Right ventricle myocardium inferior (tissue), 1 donor: ENCODE measurements at regions not wholly inside any gene's neighbourhood (a gene's known extent, or its start where the extent isn't known, plus 50 kb on each side); places are given as distances from the start of the nearest gene placed in this dataset.
"Not testable (repeated sequence)": the region's sequence is repeated elsewhere in the genome, so short reads cannot be mapped to it uniquely, and the experiment has no call there.

Experiments used
- ATAC-seq: fragments of 200-7000 bp; cut with Tn5 transposase; one replicate; pipeline ENCODE4 v1.9.1; 2020; ENCODE audit warnings: mild to moderate bottlenecking, moderate library complexity
- DNase-seq: peaks from one replicate; pipeline ENCODE4 v3.0.0; 2021; ENCODE audit errors: missing footprints
- intact Hi-C: fragments of 100-400 bp; cut with DNase I; formaldehyde crosslinking; loops from one replicate; pipeline ENCODE4 v1.11.0; 2022
- donor health status: DM: no; HTN: yes; CAD: no; lungs with severe emphysema.

- ATAC-seq, intact Hi-C loops, DNase-seq: not testable (repeated sequence)
Observed at GRCh38 chr1:148387949-148388259, 95.2 kb downstream of the PPIAL4G start.

- DNase-seq, intact Hi-C loops, ATAC-seq: not testable (repeated sequence)
Observed at GRCh38 chr1:148387122-148387948, 95.8 kb downstream of the PPIAL4G start.

GRCh38 chr1:148386617-148387016, 96.5 kb downstream of the PPIAL4G start:
- ATAC-seq (no peak), DNase-seq (no peak)
- intact Hi-C loops = no loop called here

- intact Hi-C loops, ATAC-seq, DNase-seq: not testable (repeated sequence)
Observed at GRCh38 chr1:148386031-148386398, 97.1 kb downstream of the PPIAL4G start.

GRCh38 chr1:148385371-148386030, 97.6 kb downstream of the PPIAL4G start:
- no peak for ATAC-seq
- intact Hi-C loops = no loop called here
- DNase-seq = no peak

- ATAC-seq (no peak), DNase-seq (no peak)
- intact Hi-C loops = no loop called here
Observed at GRCh38 chr1:148383966-148384365, 99.1 kb downstream of the PPIAL4G start.

- intact Hi-C loops = no loop called here
- ATAC-seq (no peak), DNase-seq (no peak)
Observed at GRCh38 chr1:148379697-148380096, 103.4 kb downstream of the PPIAL4G start.

- no peak for DNase-seq
- no peak for ATAC-seq
Observed at GRCh38 chr1:148379170-148379500, 104.0 kb downstream of the PPIAL4G start.

GRCh38 chr1:148377992-148378391, 105.1 kb downstream of the PPIAL4G start:
- DNase-seq, ATAC-seq, intact Hi-C loops: not testable (repeated sequence)

More at GRCh38 chr1:148379170-148379500, 104.0 kb downstream of the PPIAL4G start:
- intact Hi-C loops = no loop called here

GRCh38 chr1:148377045-148377444, 106.1 kb downstream of the PPIAL4G start:
- DNase-seq, ATAC-seq, intact Hi-C loops: not testable (repeated sequence)

- intact Hi-C loops = no loop called here
- DNase-seq (no peak), ATAC-seq (no peak)
Observed at GRCh38 chr1:148374101-148374500, 109.0 kb downstream of the PPIAL4G start.

GRCh38 chr1:148373192-148373925, 109.7 kb downstream of the PPIAL4G start:
- intact Hi-C loops = no loop called here
- ATAC-seq = no peak

GRCh38 chr1:148372731-148373130, 110.4 kb downstream of the PPIAL4G start:
- DNase-seq (no peak), ATAC-seq (no peak)
- intact Hi-C loops = no loop called here

More at GRCh38 chr1:148373192-148373925, 109.7 kb downstream of the PPIAL4G start:
- DNase-seq = no peak

GRCh38 chr1:148372051-148372726, 110.9 kb downstream of the PPIAL4G start:
- DNase-seq, intact Hi-C loops, ATAC-seq: not testable (repeated sequence)

- DNase-seq, intact Hi-C loops: not testable (repeated sequence)
Observed at GRCh38 chr1:148371551-148371994, 111.5 kb downstream of the PPIAL4G start.

GRCh38 chr1:148370661-148371060, 112.4 kb downstream of the PPIAL4G start:
- ATAC-seq, DNase-seq, intact Hi-C loops: not testable (repeated sequence)

More at GRCh38 chr1:148371551-148371994, 111.5 kb downstream of the PPIAL4G start:
- ATAC-seq = peak; percentile 86

- ATAC-seq (no peak), DNase-seq (no peak)
- intact Hi-C loops = no loop called here
Observed at GRCh38 chr1:148367596-148367995, 115.5 kb downstream of the PPIAL4G start.

GRCh38 chr1:148366136-148366753, 116.9 kb downstream of the PPIAL4G start:
- not testable (repeated sequence) for DNase-seq, ATAC-seq

More at GRCh38 chr1:148366136-148366753, 116.9 kb downstream of the PPIAL4G start:
- intact Hi-C loops = not testable (repeated sequence)
